H1 (cell line): ENCODE measurements at regions not wholly inside any gene's neighbourhood (a gene's known extent, or its start where the extent isn't known, plus 50 kb on each side); places are given as distances from the start of the nearest gene placed in this dataset.

Source experiments
- CTCF ChIA-PET: fragments of 300-600 bp; sonication (Branson Sonifier 250); formaldehyde crosslinking; loops from one replicate; lab custom pipeline; 2021; ENCODE audit not compliant: partially characterized antibody; lab: Charles Lee
- POLR2A ChIA-PET: fragments of 300-600 bp; sonication (Branson Sonifier 250); formaldehyde crosslinking; loops from one replicate; lab custom pipeline; 2021; ENCODE audit warnings: inconsistent platforms; ENCODE audit not compliant: partially characterized antibody; lab: Charles Lee
- DNase-seq, 2 experiments: peaks; one replicate each; pipeline versions ENCODE4 v3.0.0 to v3.0.0-alpha.2; 2010 to 2022; ENCODE audit warnings: low spot score in 2 of 2, low read depth in 1 of 2, mixed read lengths in 1 of 2
- FAIRE-seq: peaks from 2 replicates; lab custom pipeline; 2011; peaks lifted over from hg19 to GRCh38; lab: Jason Lieb, UNC
- H2AFZ ChIP-seq: 2 replicates; pipeline ENCODE4 v1.8.1; 2012; ENCODE audit warnings: low read length, inconsistent platforms
- H2AK5ac ChIP-seq: 2 replicates; pipeline ENCODE4 v1.6.1; 2013; ENCODE audit warnings: low read depth, low read length
- H2BK120ac ChIP-seq: replicated peaks from 2 replicates; pipeline ENCODE3; 2013; ENCODE audit warnings: low read depth, low read length, inconsistent platforms
- H2BK12ac ChIP-seq: 2 replicates; pipeline ENCODE4 v1.6.1; 2013; ENCODE audit warnings: low read depth, low read length
- H2BK15ac ChIP-seq: 2 replicates; pipeline ENCODE4 v1.6.1; 2013; ENCODE audit warnings: low read length
- H2BK20ac ChIP-seq: 2 replicates; pipeline ENCODE4 v1.6.1; 2013; ENCODE audit warnings: low read length
- H2BK5ac ChIP-seq: 2 replicates; pipeline ENCODE4 v1.6.1; 2013; ENCODE audit warnings: low read depth, low read length
- H3K14ac ChIP-seq: 2 replicates; pipeline ENCODE4 v1.6.1; 2013; ENCODE audit warnings: inconsistent platforms; ENCODE audit not compliant: insufficient read length
- H3K18ac ChIP-seq: 2 replicates; pipeline ENCODE4 v1.6.1; 2013; ENCODE audit warnings: low read length; ENCODE audit errors: extremely low read depth
- H3K23ac ChIP-seq: 2 replicates; pipeline ENCODE4 v1.6.1; 2013; ENCODE audit warnings: inconsistent platforms; ENCODE audit not compliant: insufficient read length
- H3K23me2 ChIP-seq: 2 replicates; pipeline ENCODE4 v1.6.1; 2013; ENCODE audit warnings: low read depth, low read length
- H3K27ac ChIP-seq: 2 replicates; pipeline ENCODE4 v1.6.1; 2011; ENCODE audit warnings: low read depth, low read length, inconsistent platforms
- H3K27me3 ChIP-seq, 4 experiments: replicated peaks in 1 of 4; 1 replicate in 1 of 4; 2 replicates in 3 of 4; pipeline versions ENCODE4 v1.6.1 to v1.8.1; 2011 to 2013; ENCODE audit warnings: low read length in 3 of 4, mild to moderate bottlenecking in 3 of 4, inconsistent platforms in 2 of 4, mixed read lengths in 2 of 4, moderate library complexity in 1 of 4; ENCODE audit not compliant: control insufficient read depth in 3 of 4, insufficient read depth in 3 of 4; ENCODE audit errors: extremely low read depth in 1 of 4
- H3K36me3 ChIP-seq, 4 experiments: 2 replicates each; pipeline versions ENCODE4 v1.6.1 to v1.8.1; 2011 to 2013; ENCODE audit warnings: mild to moderate bottlenecking in 4 of 4, low read length in 3 of 4, moderate library complexity in 2 of 4, control low read depth in 1 of 4, inconsistent platforms in 1 of 4; ENCODE audit not compliant: insufficient read depth in 4 of 4, control insufficient read depth in 2 of 4
- H3K4ac ChIP-seq: replicated peaks from 2 replicates; pipeline ENCODE3; 2013; ENCODE audit warnings: low read length, low read depth, mixed read lengths, inconsistent platforms; ENCODE audit not compliant: insufficient read length
- H3K4me1 ChIP-seq, 4 experiments: replicated peaks in 1 of 4; 1 replicate in 1 of 4; 2 replicates in 3 of 4; pipeline versions ENCODE4 v1.6.1 to v1.8.1; 2011 to 2013; ENCODE audit warnings: low read length in 3 of 4, inconsistent platforms in 2 of 4, mixed read lengths in 1 of 4; ENCODE audit not compliant: insufficient read depth in 4 of 4, control insufficient read depth in 3 of 4
- H3K4me2 ChIP-seq, 2 experiments: 2 replicates each; pipeline versions ENCODE4 v1.6.1 to v1.8.1; 2011 to 2013; ENCODE audit warnings: low read depth in 2 of 2, low read length in 2 of 2, control low read depth in 1 of 2, inconsistent platforms in 1 of 2, mild to moderate bottlenecking in 1 of 2; ENCODE audit not compliant: insufficient read depth in 1 of 2
- H3K4me3 ChIP-seq, 4 experiments: fragments of 200-600, 300-600 bp in 1 of 4; sonication (generic), shearing (Covaris generic), sonication (Bioruptor Twin) in 1 of 4; 2 replicates each; pipeline versions ENCODE4 v1.5.1 to v1.8.1; 2011 to 2016; ENCODE audit warnings: low read length in 4 of 4, low read depth in 3 of 4, control low read depth in 2 of 4, inconsistent platforms in 2 of 4, mild to moderate bottlenecking in 2 of 4, mixed read lengths in 1 of 4, moderate library complexity in 1 of 4; ENCODE audit not compliant: insufficient read depth in 2 of 4; ENCODE audit errors: extremely low read depth in 1 of 4
- H3K56ac ChIP-seq: replicated peaks from 2 replicates; pipeline ENCODE3; 2013; ENCODE audit warnings: low read depth, mild to moderate bottlenecking, mixed read lengths, low read length, inconsistent platforms; ENCODE audit not compliant: insufficient read length
- H3K79me1 ChIP-seq: 2 replicates; pipeline ENCODE4 v1.6.1; 2013; ENCODE audit warnings: low read depth, low read length, control low read depth
- H3K79me2 ChIP-seq, 2 experiments: 2 replicates each; pipeline versions ENCODE4 v1.6.1 to v1.8.1; 2012 to 2013; ENCODE audit warnings: low read length in 2 of 2, mild to moderate bottlenecking in 2 of 2, inconsistent platforms in 1 of 2; ENCODE audit not compliant: insufficient read depth in 2 of 2, control insufficient read depth in 1 of 2
- H3K9ac ChIP-seq, 4 experiments: replicated peaks in 1 of 4; 1 replicate in 1 of 4; 2 replicates in 3 of 4; pipeline versions ENCODE4 v1.6.1 to v1.8.1; 2011 to 2013; ENCODE audit warnings: low read depth in 3 of 4, low read length in 3 of 4, control low read depth in 2 of 4, mild to moderate bottlenecking in 2 of 4, moderate library complexity in 2 of 4, inconsistent platforms in 1 of 4; ENCODE audit errors: extremely low read depth in 1 of 4
- H3K9me3 ChIP-seq, 2 experiments: 2 replicates each; pipeline versions ENCODE4 v1.6.1 to v1.8.1; 2012 to 2013; ENCODE audit warnings: mild to moderate bottlenecking in 2 of 2, moderate library complexity in 2 of 2, control low read depth in 1 of 2, inconsistent platforms in 1 of 2, low read depth in 1 of 2, low read length in 1 of 2, mixed read lengths in 1 of 2; ENCODE audit not compliant: insufficient read depth in 2 of 2
- H4K20me1 ChIP-seq, 2 experiments: replicated peaks in 1 of 2; 2 replicates each; pipeline versions ENCODE3 to v1.8.1; 2011 to 2013; ENCODE audit warnings: inconsistent platforms in 2 of 2, low read length in 2 of 2, mild to moderate bottlenecking in 1 of 2; ENCODE audit not compliant: insufficient read depth in 2 of 2, control insufficient read depth in 1 of 2
- H4K5ac ChIP-seq: 2 replicates; pipeline ENCODE4 v1.6.1; 2013; ENCODE audit warnings: low read length, low read depth, mixed read lengths, inconsistent platforms; ENCODE audit not compliant: insufficient read length
- H4K8ac ChIP-seq: 2 replicates; pipeline ENCODE4 v1.8.0; 2013; ENCODE audit warnings: mild to moderate bottlenecking, moderate library complexity, low read length, inconsistent platforms; ENCODE audit not compliant: insufficient read depth; ENCODE audit errors: extremely low read depth
- H4K91ac ChIP-seq: replicated peaks from 2 replicates; pipeline ENCODE3; 2013; ENCODE audit warnings: low read length, mixed read lengths, inconsistent platforms; ENCODE audit not compliant: insufficient read length
- WGBS, 2 experiments: shearing (Covaris generic) in 1 of 2; methylation state at CpG; one replicate each; pipeline versions ENCODE4 v1.1.6 to v1.1.7; 2013 to 2015; ENCODE audit warnings: low lambda C conversion rate in 2 of 2, mixed read lengths in 2 of 2, inconsistent platforms in 1 of 2, low coverage in 1 of 2, missing lambda C conversion rate in 1 of 2; ENCODE audit not compliant: insufficient replicate concordance in 2 of 2, insufficient coverage in 1 of 2, insufficient read length in 1 of 2; ENCODE audit errors: extremely low coverage in 1 of 2, missing lambda C conversion rate in 1 of 2; 5-methylcytosine and 5-hydroxymethylcytosine counted together
- TF ChIP-seq, protein P1 (sequence below), 3 experiments: IDR thresholded peaks; 1 replicate in 2 of 3; 2 replicates in 1 of 3; pipeline versions ENCODE4 v1.5.1 to v1.6.1; 2011; ENCODE audit warnings: low read length in 3 of 3, mild to moderate bottlenecking in 3 of 3, inconsistent platforms in 2 of 3, low read depth in 1 of 3, moderate library complexity in 1 of 3; ENCODE audit not compliant: insufficient read depth in 1 of 3; ENCODE audit errors: control extremely low read depth in 1 of 3

DNA sequence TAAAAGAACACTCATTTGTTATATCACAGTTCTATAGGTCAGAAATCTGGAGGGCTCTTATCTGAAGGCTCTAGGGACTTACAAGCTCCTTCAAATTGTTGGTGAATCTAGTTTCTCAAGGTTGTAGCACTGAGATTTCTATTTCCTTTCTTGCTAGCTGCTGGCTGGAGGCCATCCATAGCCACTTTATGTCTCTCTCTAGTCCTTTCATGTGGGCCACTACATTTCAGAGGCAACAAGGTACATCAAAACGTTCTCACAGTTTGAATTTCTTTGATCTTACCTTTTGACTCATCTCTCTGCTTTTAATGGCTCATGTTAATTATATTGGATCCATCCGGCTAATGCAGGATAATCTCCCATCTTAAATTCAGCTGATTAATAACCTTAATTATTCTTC is 286.8 kb downstream of the DIO2 start:
- H3K9ac ChIP-seq, result no peak overlapping the region
- H3K36me3 ChIP-seq, result no peaks in the 10 kb centered on the region
- FAIRE-seq, result no peak
- peaks cover 0 to 3% (median 0%) of the 10 kb centered on the region in 4 experiments; a peak in 1 of 7 replicates for H3K4me1 ChIP-seq
- no peak overlapping the region for H3K4ac ChIP-seq
- H3K18ac ChIP-seq, result no peak overlapping the region
- no peaks in the 10 kb centered on the region for H3K79me2 ChIP-seq
- no peak overlapping the region for H2BK12ac ChIP-seq
- no peak overlapping the region for H2BK120ac ChIP-seq
- POLR2A ChIA-PET, result no interaction called here
- CTCF ChIA-PET, result no interaction called here
- no peaks in the 10 kb centered on the region for H3K23me2 ChIP-seq
- H3K14ac ChIP-seq, result no peak overlapping the region
- WGBS, 2 experiments, result 86% methylated on average over 2 of the region's 2 CpGs; no CpG with 5 or more reads in 1 of the 2 experiments
- no peak overlapping the region for H4K5ac ChIP-seq
- H2BK20ac ChIP-seq, result no peak overlapping the region
- no peaks in the 10 kb centered on the region for H4K20me1 ChIP-seq
- H2AFZ ChIP-seq, result no peak overlapping the region
- no peaks in the 10 kb centered on the region for H3K79me1 ChIP-seq
- no peak overlapping the region for H4K8ac ChIP-seq
- no peak overlapping the region for H3K56ac ChIP-seq
- H3K27me3 ChIP-seq, result no peaks in the 10 kb centered on the region
- no peak for DNase-seq
- no peak overlapping the region for H4K91ac ChIP-seq
- H3K23ac ChIP-seq, result no peak overlapping the region
- no peak overlapping the region for H3K4me2 ChIP-seq
- no peak overlapping the region for H2BK5ac ChIP-seq
- H2BK15ac ChIP-seq, result no peak overlapping the region
- H2AK5ac ChIP-seq, result no peak overlapping the region
- no peaks in the 10 kb centered on the region for H3K9me3 ChIP-seq
- H3K4me3 ChIP-seq, result no peak overlapping the region
- H3K27ac ChIP-seq, result no peak overlapping the region
- TF ChIP-seq, protein P1, sequence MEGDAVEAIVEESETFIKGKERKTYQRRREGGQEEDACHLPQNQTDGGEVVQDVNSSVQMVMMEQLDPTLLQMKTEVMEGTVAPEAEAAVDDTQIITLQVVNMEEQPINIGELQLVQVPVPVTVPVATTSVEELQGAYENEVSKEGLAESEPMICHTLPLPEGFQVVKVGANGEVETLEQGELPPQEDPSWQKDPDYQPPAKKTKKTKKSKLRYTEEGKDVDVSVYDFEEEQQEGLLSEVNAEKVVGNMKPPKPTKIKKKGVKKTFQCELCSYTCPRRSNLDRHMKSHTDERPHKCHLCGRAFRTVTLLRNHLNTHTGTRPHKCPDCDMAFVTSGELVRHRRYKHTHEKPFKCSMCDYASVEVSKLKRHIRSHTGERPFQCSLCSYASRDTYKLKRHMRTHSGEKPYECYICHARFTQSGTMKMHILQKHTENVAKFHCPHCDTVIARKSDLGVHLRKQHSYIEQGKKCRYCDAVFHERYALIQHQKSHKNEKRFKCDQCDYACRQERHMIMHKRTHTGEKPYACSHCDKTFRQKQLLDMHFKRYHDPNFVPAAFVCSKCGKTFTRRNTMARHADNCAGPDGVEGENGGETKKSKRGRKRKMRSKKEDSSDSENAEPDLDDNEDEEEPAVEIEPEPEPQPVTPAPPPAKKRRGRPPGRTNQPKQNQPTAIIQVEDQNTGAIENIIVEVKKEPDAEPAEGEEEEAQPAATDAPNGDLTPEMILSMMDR (IDR thresholded peaks at IDR 0.05; ENCODE audit: control extremely low read depth in 1 of 3, insufficient read depth in 1 of 3, low read depth in 1 of 3, low read length in 3 of 3), result no peak
